Common myeloid progenitor, CD34-positive (primary cell): ENCODE measurements at regions not wholly inside any gene's neighbourhood (a gene's known extent, or its start where the extent isn't known, plus 50 kb on each side); places are given as distances from the start of the nearest gene placed in this dataset.

ENCODE experiments used
- CTCF ChIA-PET: fragments of 350-600 bp; sonication (Branson Sonifier 250); formaldehyde crosslinking; loops from one replicate; lab custom pipeline; 2021; ENCODE audit warnings: antibody characterized with exemption; lab: Charles Lee
- POLR2A ChIA-PET: fragments of 350-600 bp; sonication (Branson Sonifier 250); formaldehyde crosslinking; loops from one replicate; lab custom pipeline; 2021; ENCODE audit warnings: antibody characterized with exemption; lab: Charles Lee
- DNase-seq, 3 donors: peaks; one replicate each; pipeline versions ENCODE4 v3.0.0 to v3.0.0-alpha.2; 2013
- H3K27ac ChIP-seq, 2 experiments: 1 replicate in 1 of 2; 2 replicates in 1 of 2; pipeline ENCODE4 v1.7.0; 2013; ENCODE audit warnings: inconsistent platforms in 2 of 2, low read length in 2 of 2, mild to moderate bottlenecking in 2 of 2, low read depth in 1 of 2, moderate library complexity in 1 of 2; ENCODE audit not compliant: severe bottlenecking in 2 of 2, insufficient read depth in 1 of 2, poor library complexity in 1 of 2
- H3K27me3 ChIP-seq, 5 experiments: replicated peaks in 2 of 5; 1 replicate in 3 of 5; 2 replicates in 2 of 5; pipeline versions ENCODE4 v1.6.1 to v1.7.0; 2013; ENCODE audit warnings: low read length in 4 of 5, mild to moderate bottlenecking in 2 of 5, moderate library complexity in 2 of 5, inconsistent platforms in 1 of 5; ENCODE audit not compliant: insufficient read depth in 5 of 5, control insufficient read depth in 4 of 5
- H3K36me3 ChIP-seq, 4 experiments: 1 replicate in 2 of 4; 2 replicates in 2 of 4; pipeline versions ENCODE4 v1.6.1 to v1.7.0; 2013; ENCODE audit warnings: low read length in 3 of 4, control low read depth in 1 of 4, mild to moderate bottlenecking in 1 of 4; ENCODE audit not compliant: control insufficient read depth in 4 of 4, insufficient read depth in 4 of 4
- H3K4me1 ChIP-seq, 4 experiments: 1 replicate in 3 of 4; 2 replicates in 1 of 4; pipeline versions ENCODE4 v1.6.1 to v1.7.1; 2013; ENCODE audit warnings: low read length in 3 of 4, mild to moderate bottlenecking in 3 of 4, control low read depth in 1 of 4, inconsistent platforms in 1 of 4, moderate library complexity in 1 of 4; ENCODE audit not compliant: control insufficient read depth in 4 of 4, insufficient read depth in 4 of 4; ENCODE audit errors: control extremely low read depth in 1 of 4
- H3K4me3 ChIP-seq, 7 experiments: 1 replicate in 4 of 7; 2 replicates in 3 of 7; pipeline versions ENCODE4 v1.5.1 to v1.7.0; 2013; ENCODE audit warnings: mild to moderate bottlenecking in 7 of 7, low read length in 6 of 7, moderate library complexity in 6 of 7, inconsistent platforms in 2 of 7, low read depth in 2 of 7, control low read depth in 1 of 7; ENCODE audit not compliant: insufficient read depth in 4 of 7, control insufficient read depth in 1 of 7; ENCODE audit errors: extremely low read depth in 1 of 7
- H3K9me3 ChIP-seq, 5 experiments: 1 replicate in 4 of 5; 2 replicates in 1 of 5; pipeline versions ENCODE4 v1.6.1 to v1.7.1; 2013; ENCODE audit warnings: low read length in 4 of 5, mild to moderate bottlenecking in 2 of 5, inconsistent platforms in 1 of 5, low read depth in 1 of 5, moderate library complexity in 1 of 5; ENCODE audit not compliant: control insufficient read depth in 4 of 5, insufficient read depth in 2 of 5; ENCODE audit errors: control extremely low read depth in 1 of 5
- WGBS: methylation state at CpG from one replicate; pipeline ENCODE4 v1.1.5; 2013; ENCODE audit not compliant: insufficient coverage; 5-methylcytosine and 5-hydroxymethylcytosine counted together

GRCh38 chr1:22277662-22278061 is 134.8 kb upstream of the WNT4 start:
- WGBS, result 90% methylated on average over 10 of the region's 10 CpGs
- no peak overlapping the region for H3K27ac ChIP-seq
- H3K36me3 ChIP-seq, result no peaks in the 10 kb centered on the region
- peaks cover 0 to 6% (median 0%) of the 10 kb centered on the region in 5 experiments for H3K9me3 ChIP-seq
- DNase-seq, result no peak
- no peak overlapping the region for H3K4me3 ChIP-seq
- CTCF ChIA-PET, result no interaction called here
- peaks cover 0 to 27% (median 9%) of the 10 kb centered on the region in 5 experiments for H3K27me3 ChIP-seq
- H3K4me1 ChIP-seq, result no peaks in the 10 kb centered on the region
- POLR2A ChIA-PET, result no interaction called here

DNA sequence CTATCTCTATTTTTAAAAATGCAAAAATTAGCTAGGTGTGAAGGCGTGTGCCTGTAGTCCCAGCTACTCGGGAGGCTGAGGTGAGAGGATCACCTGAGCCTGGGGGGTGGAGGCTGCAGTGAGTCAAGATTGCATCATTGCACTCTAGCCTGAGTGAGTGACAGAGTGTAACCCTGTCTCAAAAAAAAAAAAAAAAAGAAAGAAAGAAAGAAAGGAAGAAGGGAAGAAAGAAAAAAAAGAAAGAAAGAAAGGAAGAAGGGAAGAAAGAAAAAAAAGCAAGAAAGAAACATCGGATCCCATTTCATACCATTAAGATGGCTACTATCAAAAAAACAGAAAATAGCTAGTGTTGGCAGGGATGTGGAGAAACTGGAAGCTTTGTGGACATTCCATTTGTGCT is 136.8 kb upstream of the WNT4 start:
- H3K27ac ChIP-seq, result no peak overlapping the region
- 94% methylated on average over 2 of the region's 3 CpGs for WGBS
- peaks cover 0 to 35% (median 10%) of the 10 kb centered on the region in 5 experiments for H3K27me3 ChIP-seq
- H3K4me3 ChIP-seq, result no peak overlapping the region
- no peaks in the 10 kb centered on the region for H3K36me3 ChIP-seq
- CTCF ChIA-PET, result interaction anchor here (0.9 kb wide), 1 partner anchor 12 kb away, joined by 4 read pairs; no protein-coding TSS in a partner anchor
- peaks cover 0 to 6% (median 0%) of the 10 kb centered on the region in 5 experiments for H3K9me3 ChIP-seq
- DNase-seq, result no peak
- POLR2A ChIA-PET, result no interaction called here
- no peaks in the 10 kb centered on the region for H3K4me1 ChIP-seq

- Histone ChIP-seq H3K9me3 (peaks cover 0 to 6% (median 0%) of the 10 kb centered on the region in 5 experiments), H3K4me1 (no peaks in the 10 kb centered on the region), H3K4me3 (no peak overlapping the region), H3K36me3 (no peaks in the 10 kb centered on the region), H3K27ac (no peak overlapping the region), H3K27me3 (peaks cover 0 to 33% (median 10%) of the 10 kb centered on the region in 5 experiments)
- POLR2A ChIA-PET, result no interaction called here
- DNase-seq, result no peak
- WGBS, result 80% methylated on average over 1 of the region's 3 CpGs
- CTCF ChIA-PET, result interaction anchor here (0.7 to 0.9 kb wide), 2 partner anchors 11 to 480 kb away, joined by 4 read pairs; no protein-coding TSS in a partner anchor
Measured at GRCh38 chr1:22280526-22280925, 137.6 kb upstream of the WNT4 start.

GRCh38 chr1:22281521-22282363 is 138.8 kb upstream of the WNT4 start:
- Histone ChIP-seq H3K27ac (no peak overlapping the region), H3K4me3 (no peak overlapping the region), H3K27me3 (peaks cover 0 to 28% (median 10%) of the 10 kb centered on the region in 5 experiments), H3K9me3 (peaks cover 0 to 6% (median 0%) of the 10 kb centered on the region in 5 experiments), H3K4me1 (no peaks in the 10 kb centered on the region), H3K36me3 (no peaks in the 10 kb centered on the region)
- POLR2A ChIA-PET, result interaction anchor here (0.6 kb wide), 1 partner anchor 182 kb away, joined by 3 read pairs; no protein-coding TSS in a partner anchor
- 85% methylated on average over 10 of the region's 11 CpGs for WGBS
- CTCF ChIA-PET, result interaction anchor here (0.5 to 1.0 kb wide), 2 partner anchors 45 to 341 kb away, joined by 3 to 4 read pairs; no protein-coding TSS in a partner anchor
- no peak for DNase-seq

- H3K27me3 ChIP-seq, result peaks cover 0 to 24% (median 10%) of the 10 kb centered on the region in 5 experiments
- no peak overlapping the region for H3K27ac ChIP-seq
- peaks cover 0 to 6% (median 0%) of the 10 kb centered on the region in 5 experiments for H3K9me3 ChIP-seq
- no peak overlapping the region for H3K4me3 ChIP-seq
- 90% methylated on average over 11 of the region's 13 CpGs for WGBS
- no peaks in the 10 kb centered on the region for H3K4me1 ChIP-seq
- ChIA-PET POLR2A (interaction anchor here (0.6 kb wide), 1 partner anchor 183 kb away, joined by 3 read pairs; no protein-coding TSS in a partner anchor), CTCF (interaction anchor here (0.5 to 1.0 kb wide), 2 partner anchors 46 to 340 kb away, joined by 3 to 4 read pairs; no protein-coding TSS in a partner anchor)
- DNase-seq, result no peak
- no peaks in the 10 kb centered on the region for H3K36me3 ChIP-seq
Measured at GRCh38 chr1:22282364-22282995, 139.6 kb upstream of the WNT4 start.

GRCh38 chr1:22283596-22283995 is 140.7 kb upstream of the WNT4 start:
- ChIA-PET POLR2A (no interaction called here), CTCF (no interaction called here)
- peaks cover 0 to 6% (median 0%) of the 10 kb centered on the region in 5 experiments for H3K9me3 ChIP-seq
- DNase-seq, result no peak
- H3K27ac ChIP-seq, result no peak overlapping the region
- H3K27me3 ChIP-seq, result peaks cover 0 to 22% (median 7%) of the 10 kb centered on the region in 5 experiments
- no peak overlapping the region for H3K4me3 ChIP-seq
- no peaks in the 10 kb centered on the region for H3K36me3 ChIP-seq
- no peaks in the 10 kb centered on the region for H3K4me1 ChIP-seq
